PFSK-1 (cell line): ENCODE measurements at regions not wholly inside any gene's neighbourhood (a gene's known extent, or its start where the extent isn't known, plus 50 kb on each side); places are given as distances from the start of the nearest gene placed in this dataset.

Source experiments
- POLR2AphosphoS5 ChIP-seq: IDR thresholded peaks from 2 replicates; pipeline ENCODE4 v1.6.1; 2012; ENCODE audit warnings: low read depth, mild to moderate bottlenecking, control low read depth, low read length, moderate library complexity
- REST ChIP-seq, 2 experiments: IDR thresholded peaks; 2 replicates each; pipeline versions ENCODE4 v1.6.1 to v1.8.0; 2011 to 2012; ENCODE audit warnings: low read depth in 2 of 2, low read length in 2 of 2, control low read depth in 1 of 2, inconsistent platforms in 1 of 2, mild to moderate bottlenecking in 1 of 2, moderate library complexity in 1 of 2; ENCODE audit not compliant: insufficient read depth in 1 of 2
- SIN3A ChIP-seq: IDR thresholded peaks from 2 replicates; pipeline ENCODE4 v1.6.1; 2012; ENCODE audit warnings: mild to moderate bottlenecking, low read length, moderate library complexity, borderline replicate concordance; ENCODE audit not compliant: insufficient read depth
- TAF1 ChIP-seq: IDR thresholded peaks from 2 replicates; pipeline ENCODE4 v1.6.1; 2012; ENCODE audit warnings: low read length, control low read depth, borderline replicate concordance; ENCODE audit not compliant: insufficient read depth

GRCh38 chr10:65365878-65366277 lies 1560.0 kb upstream of the LRRTM3 start:
- TF ChIP-seq TAF1 (no peak), POLR2AphosphoS5 (no peak), REST (IDR thresholded peaks at IDR 0.05; ENCODE audit: insufficient read depth in 1 of 2, low read depth in 2 of 2, low read length in 2 of 2) (no peak), SIN3A (no peak)
